HEK293 (cell line): ENCODE measurements at regions not wholly inside any gene's neighbourhood (a gene's known extent, or its start where the extent isn't known, plus 50 kb on each side); places are given as distances from the start of the nearest gene placed in this dataset.

Experiments used
- ZNF274 ChIP-seq, 2 experiments: fragments of 200-500 bp in 1 of 2; fragments of 450-650 bp in 1 of 2; sonication (Bioruptor generic) in 1 of 2; formaldehyde crosslinking in 1 of 2; IDR thresholded peaks; 2 replicates each; pipeline versions ENCODE4 v1.5.1 to v1.6.1; 2014 to 2016; ENCODE audit warnings: borderline replicate concordance in 1 of 2, inconsistent platforms in 1 of 2, low read length in 1 of 2, missing biosample characterization in 1 of 2, missing genetic modification characterization in 1 of 2
- ZNF292 ChIP-seq: fragments of 450-650 bp; formaldehyde crosslinking; IDR thresholded peaks from 2 replicates; pipeline ENCODE4 v1.5.1; 2016; ENCODE audit warnings: low read depth, missing biosample characterization, missing genetic modification characterization, borderline replicate concordance
- TF ChIP-seq, protein P1 (sequence below): fragments of 450-650 bp; formaldehyde crosslinking; IDR thresholded peaks from 2 replicates; pipeline ENCODE4 v1.5.1; 2016; ENCODE audit warnings: missing biosample characterization, missing genetic modification characterization
- TF ChIP-seq, protein P2 (sequence below): fragments of 450-650 bp; formaldehyde crosslinking; IDR thresholded peaks from 2 replicates; pipeline ENCODE4; 2016; ENCODE audit warnings: missing biosample characterization, missing genetic modification characterization
- TF ChIP-seq, protein P3 (sequence below): fragments of 450-650 bp; formaldehyde crosslinking; IDR thresholded peaks from 2 replicates; pipeline ENCODE4 v1.5.1; 2016; ENCODE audit warnings: missing biosample characterization, missing genetic modification characterization
- TF ChIP-seq, protein P4 (sequence below): fragments of 450-650 bp; formaldehyde crosslinking; IDR thresholded peaks from 2 replicates; pipeline ENCODE4 v1.5.1; 2017; ENCODE audit warnings: missing biosample characterization, missing genetic modification characterization

DNA sequence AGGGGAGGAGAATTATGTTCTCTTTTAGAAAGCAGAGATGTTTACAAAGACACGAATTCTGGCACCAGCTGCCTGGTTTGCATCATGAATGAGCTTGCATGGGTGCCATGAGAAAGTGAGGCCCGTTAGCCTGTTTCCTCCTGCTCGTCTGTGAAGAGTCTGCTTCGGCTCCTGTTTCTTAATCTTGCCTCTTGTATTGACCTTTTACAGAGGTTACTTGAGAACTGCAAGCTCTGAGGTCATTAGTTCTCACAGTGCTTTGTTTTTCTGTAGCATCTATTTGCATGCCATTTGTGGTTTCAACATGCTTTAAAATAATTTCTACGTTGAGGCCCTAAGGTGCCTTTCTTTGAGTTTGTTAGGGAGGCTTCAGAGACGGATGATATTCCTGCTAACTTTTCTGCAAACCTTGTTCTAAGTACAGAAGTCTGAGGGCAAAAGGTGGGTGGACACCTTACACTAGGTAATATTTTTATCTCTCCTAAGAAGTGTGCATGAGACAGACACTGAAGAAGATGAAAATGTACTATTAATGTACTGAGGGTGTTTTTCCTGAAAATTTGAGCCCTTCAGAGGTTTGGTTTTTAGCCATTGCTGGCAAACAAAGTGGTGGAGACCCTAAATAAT lies 53.4 kb upstream of the LINC00305 start:
- TF ChIP-seq ZNF274 (IDR thresholded peaks at IDR 0.05; ENCODE audit: low read length), result no peak
- no peak for TF ChIP-seq ZNF274 (tag by site-specific recombination; IDR thresholded peaks at IDR 0.05; ENCODE audit: borderline replicate concordance)
- TF ChIP-seq, protein P1, sequence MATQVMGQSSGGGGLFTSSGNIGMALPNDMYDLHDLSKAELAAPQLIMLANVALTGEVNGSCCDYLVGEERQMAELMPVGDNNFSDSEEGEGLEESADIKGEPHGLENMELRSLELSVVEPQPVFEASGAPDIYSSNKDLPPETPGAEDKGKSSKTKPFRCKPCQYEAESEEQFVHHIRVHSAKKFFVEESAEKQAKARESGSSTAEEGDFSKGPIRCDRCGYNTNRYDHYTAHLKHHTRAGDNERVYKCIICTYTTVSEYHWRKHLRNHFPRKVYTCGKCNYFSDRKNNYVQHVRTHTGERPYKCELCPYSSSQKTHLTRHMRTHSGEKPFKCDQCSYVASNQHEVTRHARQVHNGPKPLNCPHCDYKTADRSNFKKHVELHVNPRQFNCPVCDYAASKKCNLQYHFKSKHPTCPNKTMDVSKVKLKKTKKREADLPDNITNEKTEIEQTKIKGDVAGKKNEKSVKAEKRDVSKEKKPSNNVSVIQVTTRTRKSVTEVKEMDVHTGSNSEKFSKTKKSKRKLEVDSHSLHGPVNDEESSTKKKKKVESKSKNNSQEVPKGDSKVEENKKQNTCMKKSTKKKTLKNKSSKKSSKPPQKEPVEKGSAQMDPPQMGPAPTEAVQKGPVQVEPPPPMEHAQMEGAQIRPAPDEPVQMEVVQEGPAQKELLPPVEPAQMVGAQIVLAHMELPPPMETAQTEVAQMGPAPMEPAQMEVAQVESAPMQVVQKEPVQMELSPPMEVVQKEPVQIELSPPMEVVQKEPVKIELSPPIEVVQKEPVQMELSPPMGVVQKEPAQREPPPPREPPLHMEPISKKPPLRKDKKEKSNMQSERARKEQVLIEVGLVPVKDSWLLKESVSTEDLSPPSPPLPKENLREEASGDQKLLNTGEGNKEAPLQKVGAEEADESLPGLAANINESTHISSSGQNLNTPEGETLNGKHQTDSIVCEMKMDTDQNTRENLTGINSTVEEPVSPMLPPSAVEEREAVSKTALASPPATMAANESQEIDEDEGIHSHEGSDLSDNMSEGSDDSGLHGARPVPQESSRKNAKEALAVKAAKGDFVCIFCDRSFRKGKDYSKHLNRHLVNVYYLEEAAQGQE (tag by site-specific recombination), result no peak
- TF ChIP-seq, protein P2, sequence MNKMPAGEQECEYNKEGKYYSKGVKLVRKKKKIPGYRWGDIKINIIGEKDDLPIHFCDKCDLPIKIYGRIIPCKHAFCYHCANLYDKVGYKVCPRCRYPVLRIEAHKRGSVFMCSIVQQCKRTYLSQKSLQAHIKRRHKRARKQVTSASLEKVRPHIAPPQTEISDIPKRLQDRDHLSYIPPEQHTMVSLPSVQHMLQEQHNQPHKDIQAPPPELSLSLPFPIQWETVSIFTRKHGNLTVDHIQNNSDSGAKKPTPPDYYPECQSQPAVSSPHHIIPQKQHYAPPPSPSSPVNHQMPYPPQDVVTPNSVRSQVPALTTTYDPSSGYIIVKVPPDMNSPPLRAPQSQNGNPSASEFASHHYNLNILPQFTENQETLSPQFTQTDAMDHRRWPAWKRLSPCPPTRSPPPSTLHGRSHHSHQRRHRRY, result no peak
- no peak for TF ChIP-seq ZNF292 (tag by site-specific recombination)
- TF ChIP-seq, protein P3, sequence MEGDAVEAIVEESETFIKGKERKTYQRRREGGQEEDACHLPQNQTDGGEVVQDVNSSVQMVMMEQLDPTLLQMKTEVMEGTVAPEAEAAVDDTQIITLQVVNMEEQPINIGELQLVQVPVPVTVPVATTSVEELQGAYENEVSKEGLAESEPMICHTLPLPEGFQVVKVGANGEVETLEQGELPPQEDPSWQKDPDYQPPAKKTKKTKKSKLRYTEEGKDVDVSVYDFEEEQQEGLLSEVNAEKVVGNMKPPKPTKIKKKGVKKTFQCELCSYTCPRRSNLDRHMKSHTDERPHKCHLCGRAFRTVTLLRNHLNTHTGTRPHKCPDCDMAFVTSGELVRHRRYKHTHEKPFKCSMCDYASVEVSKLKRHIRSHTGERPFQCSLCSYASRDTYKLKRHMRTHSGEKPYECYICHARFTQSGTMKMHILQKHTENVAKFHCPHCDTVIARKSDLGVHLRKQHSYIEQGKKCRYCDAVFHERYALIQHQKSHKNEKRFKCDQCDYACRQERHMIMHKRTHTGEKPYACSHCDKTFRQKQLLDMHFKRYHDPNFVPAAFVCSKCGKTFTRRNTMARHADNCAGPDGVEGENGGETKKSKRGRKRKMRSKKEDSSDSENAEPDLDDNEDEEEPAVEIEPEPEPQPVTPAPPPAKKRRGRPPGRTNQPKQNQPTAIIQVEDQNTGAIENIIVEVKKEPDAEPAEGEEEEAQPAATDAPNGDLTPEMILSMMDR (tag by site-specific recombination), result no peak
- TF ChIP-seq, protein P4, sequence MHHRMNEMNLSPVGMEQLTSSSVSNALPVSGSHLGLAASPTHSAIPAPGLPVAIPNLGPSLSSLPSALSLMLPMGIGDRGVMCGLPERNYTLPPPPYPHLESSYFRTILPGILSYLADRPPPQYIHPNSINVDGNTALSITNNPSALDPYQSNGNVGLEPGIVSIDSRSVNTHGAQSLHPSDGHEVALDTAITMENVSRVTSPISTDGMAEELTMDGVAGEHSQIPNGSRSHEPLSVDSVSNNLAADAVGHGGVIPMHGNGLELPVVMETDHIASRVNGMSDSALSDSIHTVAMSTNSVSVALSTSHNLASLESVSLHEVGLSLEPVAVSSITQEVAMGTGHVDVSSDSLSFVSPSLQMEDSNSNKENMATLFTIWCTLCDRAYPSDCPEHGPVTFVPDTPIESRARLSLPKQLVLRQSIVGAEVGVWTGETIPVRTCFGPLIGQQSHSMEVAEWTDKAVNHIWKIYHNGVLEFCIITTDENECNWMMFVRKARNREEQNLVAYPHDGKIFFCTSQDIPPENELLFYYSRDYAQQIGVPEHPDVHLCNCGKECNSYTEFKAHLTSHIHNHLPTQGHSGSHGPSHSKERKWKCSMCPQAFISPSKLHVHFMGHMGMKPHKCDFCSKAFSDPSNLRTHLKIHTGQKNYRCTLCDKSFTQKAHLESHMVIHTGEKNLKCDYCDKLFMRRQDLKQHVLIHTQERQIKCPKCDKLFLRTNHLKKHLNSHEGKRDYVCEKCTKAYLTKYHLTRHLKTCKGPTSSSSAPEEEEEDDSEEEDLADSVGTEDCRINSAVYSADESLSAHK (tag by site-specific recombination), result no peak
